ENCODE measurements at regions not wholly inside any gene's neighbourhood (a gene's known extent, or its start where the extent isn't known, plus 50 kb on each side); places are given as distances from the start of the nearest gene placed in this dataset.
"Not testable (repeated sequence)": the region's sequence is repeated elsewhere in the genome, so short reads cannot be mapped to it uniquely, and the experiment has no call there.

DNA sequence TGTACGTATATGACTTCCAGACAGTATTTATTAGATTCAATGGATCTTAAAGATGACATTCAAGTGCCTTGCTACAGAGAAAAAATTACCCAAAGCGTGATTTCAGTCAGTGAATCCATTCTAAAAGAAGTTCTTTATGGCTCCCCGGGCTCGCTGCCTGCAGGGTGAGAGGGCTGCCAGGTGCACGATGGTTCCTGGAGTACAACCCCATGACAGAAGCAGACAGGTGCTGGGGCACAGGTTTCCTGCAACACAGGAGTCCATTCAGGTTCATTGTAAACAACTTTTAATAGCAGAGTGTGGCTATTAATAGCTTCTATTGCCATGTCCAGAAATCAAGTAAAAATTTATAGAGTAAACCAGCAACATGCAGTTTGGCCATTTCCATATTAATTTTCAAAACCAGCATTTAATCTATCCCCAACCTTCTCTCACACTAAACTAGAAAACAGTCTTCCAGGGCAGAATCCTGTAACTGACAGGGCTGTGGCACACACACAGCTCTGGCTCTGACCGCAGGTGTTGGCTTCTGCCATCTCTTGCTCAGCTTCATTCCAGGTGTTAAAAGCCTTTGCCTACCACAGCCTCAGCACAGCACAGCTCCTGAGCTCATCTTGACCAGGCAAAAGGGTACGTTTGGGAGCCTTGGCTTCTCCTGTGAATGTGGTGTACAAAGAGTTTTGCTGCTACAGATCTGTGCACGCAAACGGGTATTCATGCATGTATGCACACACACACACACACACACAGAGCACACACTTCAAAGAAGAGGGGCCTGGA is 185.9 kb downstream of the MEX3B start:
- DNase-seq: no peak

- DNase-seq: no peak
Observed at GRCh38 chr15:81858586-81858985, 187.2 kb downstream of the MEX3B start.

- no peak for DNase-seq
Observed at GRCh38 chr15:81858136-81858535, 187.7 kb downstream of the MEX3B start.

DNA sequence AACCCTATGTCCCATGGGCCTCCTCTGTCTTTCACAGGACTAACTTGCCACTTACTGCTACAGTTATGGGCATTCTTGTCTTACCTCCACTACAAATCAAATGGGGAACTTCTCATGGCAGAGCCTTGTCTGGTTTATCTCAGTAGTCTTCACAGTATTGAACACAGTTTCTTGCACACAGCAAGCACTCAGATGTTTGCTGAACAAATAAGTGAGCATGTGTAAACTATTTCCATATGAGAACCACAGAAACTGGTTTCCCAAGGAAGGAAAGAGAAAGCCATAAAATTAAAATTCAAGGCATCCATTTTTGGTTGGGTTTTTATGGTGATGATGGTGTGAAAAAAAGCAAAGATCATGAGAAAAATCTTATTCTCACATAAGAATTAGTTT is 189.2 kb downstream of the MEX3B start:
- no peak for DNase-seq

- no peak for DNase-seq
Observed at GRCh38 chr15:81856001-81856633, 189.7 kb downstream of the MEX3B start.

DNA sequence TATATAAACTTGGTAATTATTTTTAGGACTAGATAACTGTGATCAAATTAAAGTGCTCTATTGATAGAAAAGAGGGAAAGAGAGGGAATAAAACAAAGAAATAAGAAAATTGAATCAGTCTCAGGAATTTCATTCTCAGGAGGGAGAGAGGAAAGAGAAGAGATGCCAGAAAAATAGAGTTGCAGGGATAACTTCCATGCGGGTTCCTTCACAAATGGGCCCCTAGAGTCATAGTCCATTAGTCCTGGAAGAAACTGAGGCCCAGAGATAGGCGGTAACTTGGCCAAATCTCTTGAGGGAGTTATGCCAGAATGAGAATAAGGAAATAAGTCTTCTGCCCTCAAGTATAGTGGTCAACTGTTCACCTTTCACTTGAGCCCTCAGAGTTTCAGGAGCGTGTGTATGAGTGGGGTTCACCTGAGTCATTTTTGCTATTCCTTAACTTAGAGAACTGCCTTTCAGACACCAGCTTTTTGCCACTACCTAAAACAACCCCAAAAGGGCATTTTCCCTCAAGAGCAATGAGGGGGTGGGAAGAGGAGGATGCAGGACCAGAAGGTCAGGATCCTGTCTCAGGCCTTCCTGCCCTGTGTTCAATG is 192.6 kb downstream of the MEX3B start:
- DNase-seq: no peak

DNA sequence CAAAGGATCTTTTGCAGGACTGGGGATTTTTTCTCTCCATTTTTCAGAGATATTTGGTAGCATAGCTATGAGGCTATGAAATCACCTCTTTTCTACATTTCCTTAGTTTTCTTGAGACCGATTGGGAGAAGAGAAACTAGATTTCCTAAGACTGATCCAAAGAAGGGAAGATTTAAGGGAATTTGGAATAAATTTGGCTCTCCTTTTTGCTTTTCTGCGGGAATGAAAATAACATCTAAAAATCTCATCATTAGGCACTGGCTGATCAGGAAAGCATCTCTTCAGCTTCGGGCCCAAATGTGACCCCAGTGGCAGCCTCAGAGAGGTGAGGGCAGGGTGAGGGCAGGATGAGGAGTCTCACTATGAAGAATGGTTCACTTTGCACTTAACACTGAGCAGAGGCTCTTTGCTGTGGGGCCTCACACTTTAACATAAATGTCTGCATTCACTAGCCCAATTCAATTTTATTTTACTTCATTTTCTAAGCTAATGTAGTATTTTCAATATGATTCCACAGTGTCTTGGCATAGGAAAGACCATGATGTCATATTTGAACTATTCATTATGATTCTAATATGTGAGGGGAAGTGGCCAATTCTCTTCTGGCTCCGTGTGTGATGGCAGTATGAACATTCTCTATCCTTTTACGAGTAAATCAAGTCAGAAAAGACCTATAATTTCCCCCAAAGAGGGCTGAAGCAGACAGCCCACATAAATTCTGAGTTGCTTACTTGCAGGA is 193.2 kb downstream of the MEX3B start:
- no peak for DNase-seq

DNA sequence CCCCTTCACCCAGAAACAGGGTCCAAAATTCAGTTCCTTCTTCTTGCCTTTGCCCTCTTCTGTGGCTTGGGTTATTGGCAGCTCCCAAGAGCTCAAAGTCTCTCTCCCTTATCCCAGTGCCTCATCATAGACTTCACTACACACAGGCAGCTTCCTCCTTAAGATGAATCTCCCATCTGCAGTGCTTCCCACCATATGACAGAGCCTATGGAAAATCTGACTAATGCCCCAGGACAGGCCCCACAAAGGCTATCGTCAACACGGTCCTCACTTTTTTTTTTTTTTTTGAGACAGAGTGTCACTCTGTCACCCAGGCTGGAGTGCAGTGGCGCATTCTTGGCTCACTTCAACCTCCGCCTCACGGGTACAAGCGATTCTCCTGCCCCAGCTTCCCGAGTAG is 194.1 kb downstream of the MEX3B start:
- DNase-seq: no peak

GRCh38 chr15:81851325-81851724 is 194.5 kb downstream of the MEX3B start:
- no peak for DNase-seq

DNA sequence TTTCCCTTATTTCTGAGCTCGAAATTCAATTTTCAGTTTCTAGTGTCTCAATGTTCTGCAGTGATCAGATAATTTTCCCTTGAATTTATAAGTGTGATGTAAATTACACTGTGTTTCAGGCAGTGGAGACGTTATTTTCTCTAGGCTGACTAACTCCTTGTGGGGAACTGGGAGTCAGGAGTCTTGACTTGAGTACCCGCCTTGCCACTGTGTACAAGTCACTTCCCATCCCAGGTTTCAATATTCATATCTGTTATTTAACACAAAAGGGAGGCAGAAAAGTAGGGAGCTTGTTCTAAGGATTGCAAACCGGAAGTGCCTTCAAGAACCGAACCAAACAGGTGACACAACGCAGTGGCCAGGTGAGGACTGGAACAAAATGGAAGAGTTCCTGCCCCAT is 196.5 kb downstream of the MEX3B start:
- DNase-seq: no peak

DNA sequence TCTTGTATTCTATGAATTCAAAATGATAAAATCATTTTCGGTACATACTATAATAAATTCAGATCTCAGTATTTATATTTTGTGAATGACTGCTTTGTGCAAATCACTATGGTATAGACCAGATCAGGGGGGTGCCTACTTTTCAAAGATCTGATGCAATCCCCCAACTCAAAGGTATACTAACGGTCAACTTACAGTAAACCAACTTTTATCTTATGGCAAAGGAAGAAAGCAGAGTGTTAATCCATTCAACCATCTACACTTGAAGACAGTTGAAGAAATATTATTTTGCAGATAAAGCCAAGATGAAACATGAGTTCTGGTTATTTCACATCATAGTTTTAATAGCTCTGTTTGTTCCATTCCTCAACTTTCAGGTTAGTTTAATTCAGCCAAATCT is 197.1 kb downstream of the MEX3B start:
- DNase-seq: no peak

GRCh38 chr15:81843757-81844407 is 201.9 kb downstream of the MEX3B start:
- DNase-seq: no peak

DNA sequence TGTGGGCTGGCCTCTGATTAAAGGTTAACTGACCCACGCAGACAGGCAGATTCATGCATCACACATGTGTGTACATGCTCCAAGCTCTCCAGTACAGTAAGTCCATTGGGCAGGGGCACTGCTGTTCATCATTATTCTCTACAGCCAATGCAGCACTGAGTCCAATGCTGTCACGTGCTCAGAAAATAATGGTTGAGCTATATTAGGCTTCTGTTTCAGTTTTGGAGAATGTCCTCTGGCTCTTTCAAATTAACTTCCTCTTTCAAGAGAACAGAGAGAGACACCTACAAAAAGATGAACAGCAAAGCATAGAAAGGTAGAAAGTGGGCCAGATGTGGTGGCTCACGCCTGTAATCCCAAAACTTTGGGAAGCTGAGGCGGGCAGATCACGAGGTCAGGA is 202.6 kb downstream of the MEX3B start:
- DNase-seq: no peak

GRCh38 chr15:81839387-81839786 is 206.4 kb downstream of the MEX3B start:
- DNase-seq: no peak

DNA sequence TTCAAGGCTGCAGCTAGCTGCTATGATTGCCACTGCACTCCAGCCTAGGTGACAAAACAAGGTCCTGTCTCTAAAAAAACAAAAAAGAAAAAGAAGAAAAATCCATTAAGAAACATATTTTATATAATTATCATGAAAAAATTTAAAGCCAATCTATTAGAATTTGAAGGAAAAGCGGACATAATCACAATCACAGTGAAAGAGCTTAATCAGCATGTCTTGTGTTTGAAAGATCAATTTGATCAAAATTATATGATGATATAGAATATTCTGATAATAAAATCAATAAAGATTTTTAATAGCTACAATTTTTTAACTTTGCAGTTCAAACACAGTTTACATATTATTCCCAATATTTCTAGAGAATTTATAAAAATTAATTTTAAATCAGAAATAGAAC is 210.1 kb downstream of the MEX3B start:
- DNase-seq: no peak

DNA sequence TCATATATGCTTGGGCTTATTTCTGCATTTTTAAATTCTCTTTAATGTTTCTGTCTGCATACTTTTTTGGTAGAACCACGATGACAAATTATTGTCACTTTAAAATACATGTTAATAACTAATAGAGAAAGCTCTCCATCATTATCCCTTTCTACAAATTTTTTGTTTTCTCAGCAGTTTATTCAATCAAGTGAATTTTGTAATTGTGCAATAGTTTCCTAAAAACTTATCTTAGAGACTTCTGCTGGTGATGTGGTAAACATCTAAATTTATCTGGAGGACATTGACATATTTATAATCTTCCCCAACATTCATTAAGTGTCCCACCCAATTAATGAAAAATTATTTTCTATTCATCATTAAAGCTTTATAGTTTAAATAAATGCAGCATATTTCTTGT is 215.3 kb downstream of the MEX3B start:
- no peak for DNase-seq

DNA sequence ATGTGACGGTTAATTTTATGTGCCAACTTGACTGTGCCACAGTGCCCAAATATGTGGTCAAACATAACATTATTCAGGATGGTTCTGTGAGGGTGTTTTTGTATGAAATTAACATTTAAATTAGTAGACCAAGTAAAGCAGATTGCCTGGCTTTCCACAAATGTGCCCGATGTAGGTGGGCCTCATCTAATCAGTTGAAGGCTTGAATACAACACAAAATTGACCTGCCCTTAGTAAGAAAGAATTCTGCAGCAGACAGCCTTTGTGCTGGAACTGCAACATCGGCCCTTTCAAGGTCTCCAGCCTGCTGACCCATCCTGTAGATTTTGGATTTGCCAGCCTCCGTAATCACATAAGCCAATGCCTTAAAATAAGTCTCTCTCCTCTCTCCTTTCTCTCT is 215.9 kb downstream of the MEX3B start:
- no peak for DNase-seq

DNA sequence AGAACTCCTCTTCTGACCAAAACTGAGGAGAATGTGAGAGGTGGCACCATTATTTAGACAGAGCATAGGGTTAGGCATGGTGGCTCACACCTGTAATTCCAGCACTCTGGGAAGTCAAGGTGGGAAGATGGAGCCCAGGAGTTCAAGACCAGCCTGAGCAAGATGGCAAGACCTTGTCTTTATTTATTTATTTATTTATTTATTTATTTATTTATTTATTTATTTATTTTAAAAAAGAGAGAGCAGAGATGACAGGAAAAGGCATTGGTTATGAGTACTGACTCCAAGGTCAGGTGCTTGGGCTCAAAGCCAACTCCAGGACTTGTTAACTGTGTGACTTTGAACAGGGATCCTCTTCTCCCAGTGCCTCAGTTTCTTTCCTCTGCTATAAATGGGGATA is 217.7 kb downstream of the MEX3B start:
- no peak for DNase-seq

DNA sequence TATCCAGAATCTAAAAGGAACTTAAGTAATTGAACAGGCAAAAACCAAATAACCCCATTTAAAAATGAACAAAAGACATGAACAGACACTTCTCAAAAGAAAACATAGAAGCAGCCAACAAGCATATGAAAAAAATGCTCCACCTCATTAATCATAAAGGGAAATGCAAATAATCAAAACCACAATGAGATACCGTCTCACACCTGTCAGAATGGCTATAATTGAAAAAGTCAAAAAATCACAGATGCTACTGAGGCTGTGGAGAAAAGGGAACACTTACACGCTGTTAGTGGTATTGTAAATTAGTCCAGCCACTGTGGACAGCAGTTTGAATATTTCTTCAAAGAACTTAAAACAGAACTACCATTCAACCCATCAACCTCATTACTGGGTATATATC is 220.7 kb downstream of the MEX3B start:
- DNase-seq: no peak

- DNase-seq: not testable (repeated sequence)
Observed at GRCh38 chr15:81822587-81822986, 223.2 kb downstream of the MEX3B start.

- DNase-seq: no peak
Observed at GRCh38 chr15:81819924-81820635, 225.7 kb downstream of the MEX3B start.

GRCh38 chr15:81814882-81815455 is 230.8 kb downstream of the MEX3B start:
- no peak for DNase-seq
